ENCODE measurements at regions not wholly inside any gene's neighbourhood (a gene's known extent, or its start where the extent isn't known, plus 50 kb on each side); places are given as distances from the start of the nearest gene placed in this dataset.

- ChIA-PET CTCF (no interaction called here), POLR2A (no interaction called here)
- intact Hi-C loops (cut with micrococcal nuclease) = no loop called here
- DNase-seq = no peak
- no peaks in the 10 kb centered on the region for H3K36me3 Mint-ChIP-seq (ENCODE audit: low read depth)
- TF ChIP-seq, protein P1, sequence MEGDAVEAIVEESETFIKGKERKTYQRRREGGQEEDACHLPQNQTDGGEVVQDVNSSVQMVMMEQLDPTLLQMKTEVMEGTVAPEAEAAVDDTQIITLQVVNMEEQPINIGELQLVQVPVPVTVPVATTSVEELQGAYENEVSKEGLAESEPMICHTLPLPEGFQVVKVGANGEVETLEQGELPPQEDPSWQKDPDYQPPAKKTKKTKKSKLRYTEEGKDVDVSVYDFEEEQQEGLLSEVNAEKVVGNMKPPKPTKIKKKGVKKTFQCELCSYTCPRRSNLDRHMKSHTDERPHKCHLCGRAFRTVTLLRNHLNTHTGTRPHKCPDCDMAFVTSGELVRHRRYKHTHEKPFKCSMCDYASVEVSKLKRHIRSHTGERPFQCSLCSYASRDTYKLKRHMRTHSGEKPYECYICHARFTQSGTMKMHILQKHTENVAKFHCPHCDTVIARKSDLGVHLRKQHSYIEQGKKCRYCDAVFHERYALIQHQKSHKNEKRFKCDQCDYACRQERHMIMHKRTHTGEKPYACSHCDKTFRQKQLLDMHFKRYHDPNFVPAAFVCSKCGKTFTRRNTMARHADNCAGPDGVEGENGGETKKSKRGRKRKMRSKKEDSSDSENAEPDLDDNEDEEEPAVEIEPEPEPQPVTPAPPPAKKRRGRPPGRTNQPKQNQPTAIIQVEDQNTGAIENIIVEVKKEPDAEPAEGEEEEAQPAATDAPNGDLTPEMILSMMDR (IDR thresholded peaks at IDR 0.05) = no peak
- no peaks in the 10 kb centered on the region for H3K4me1 Mint-ChIP-seq
- H3K27me3 Mint-ChIP-seq = no peaks in the 10 kb centered on the region
- H3K9me3 Mint-ChIP-seq = peaks cover 6% of the 10 kb centered on the region
- no peak for ATAC-seq (ENCODE audit: low read depth)
- H3K27ac Mint-ChIP-seq = no peak overlapping the region
- no peak overlapping the region for H3K4me3 Mint-ChIP-seq
Observed at GRCh38 chr10:56763090-56763489, 402.0 kb upstream of the ZWINT start.

DNA sequence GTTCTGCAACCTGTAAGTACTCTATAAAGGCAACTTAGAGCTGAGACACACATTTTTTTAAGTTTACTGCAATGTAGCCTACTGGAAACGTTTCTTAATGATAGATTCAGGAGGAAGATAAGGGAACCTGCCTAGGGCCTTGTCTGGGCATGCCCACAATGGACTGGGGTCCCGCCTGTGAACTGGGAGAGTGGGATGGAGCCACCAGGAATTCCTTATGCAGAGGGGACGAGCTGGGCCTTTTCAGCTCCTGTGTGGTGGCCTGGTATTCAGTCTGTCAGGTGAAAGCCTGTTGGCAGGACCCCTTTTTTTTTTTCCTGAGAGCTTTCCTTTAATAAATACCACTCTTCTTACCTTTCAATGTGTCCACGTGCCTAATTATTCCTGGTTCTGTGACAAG is 384.4 kb upstream of the ZWINT start:
- H3K4me3 Mint-ChIP-seq = no peak overlapping the region
- no peak for DNase-seq
- peaks cover 3% of the 10 kb centered on the region for H3K9me3 Mint-ChIP-seq
- no peaks in the 10 kb centered on the region for H3K36me3 Mint-ChIP-seq (ENCODE audit: low read depth)
- ChIA-PET POLR2A (no interaction called here), CTCF (no interaction called here)
- intact Hi-C loops (cut with micrococcal nuclease) = no loop called here
- no peak overlapping the region for H3K27ac Mint-ChIP-seq
- TF ChIP-seq, protein P1 (IDR thresholded peaks at IDR 0.05) = no peak
- no peaks in the 10 kb centered on the region for H3K4me1 Mint-ChIP-seq
- H3K27me3 Mint-ChIP-seq = no peaks in the 10 kb centered on the region
- ATAC-seq (ENCODE audit: low read depth) = no peak

DNA sequence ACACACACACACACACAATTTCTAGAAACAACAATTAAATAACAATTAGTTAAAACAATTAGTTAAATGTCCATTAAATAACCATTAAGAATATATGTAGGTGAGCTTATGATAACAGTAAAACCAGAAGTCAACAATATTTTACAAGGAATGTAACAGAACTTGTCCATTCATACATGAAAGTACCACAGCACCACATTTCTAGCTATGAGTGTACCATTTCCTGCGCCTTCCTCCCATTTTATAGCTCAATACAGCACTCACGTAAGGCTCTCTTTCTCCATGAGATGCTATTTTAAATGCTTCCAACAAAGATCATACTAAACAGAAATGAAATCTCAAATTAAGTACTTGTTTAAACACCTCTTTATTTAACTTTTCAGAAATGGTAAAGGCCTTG is 367.3 kb upstream of the ZWINT start:
- intact Hi-C loops (cut with micrococcal nuclease) = no loop called here
- ChIA-PET POLR2A (no interaction called here), CTCF (no interaction called here)
- ATAC-seq (ENCODE audit: low read depth) (no peak), DNase-seq (no peak)
- no peaks in the 10 kb centered on the region for H3K27me3 Mint-ChIP-seq
- no peaks in the 10 kb centered on the region for H3K4me1 Mint-ChIP-seq
- no peak overlapping the region for H3K27ac Mint-ChIP-seq
- H3K9me3 Mint-ChIP-seq = peaks cover 4% of the 10 kb centered on the region
- no peak overlapping the region for H3K4me3 Mint-ChIP-seq
- TF ChIP-seq, protein P1 (IDR thresholded peaks at IDR 0.05) = no peak
- no peaks in the 10 kb centered on the region for H3K36me3 Mint-ChIP-seq (ENCODE audit: low read depth)

DNA sequence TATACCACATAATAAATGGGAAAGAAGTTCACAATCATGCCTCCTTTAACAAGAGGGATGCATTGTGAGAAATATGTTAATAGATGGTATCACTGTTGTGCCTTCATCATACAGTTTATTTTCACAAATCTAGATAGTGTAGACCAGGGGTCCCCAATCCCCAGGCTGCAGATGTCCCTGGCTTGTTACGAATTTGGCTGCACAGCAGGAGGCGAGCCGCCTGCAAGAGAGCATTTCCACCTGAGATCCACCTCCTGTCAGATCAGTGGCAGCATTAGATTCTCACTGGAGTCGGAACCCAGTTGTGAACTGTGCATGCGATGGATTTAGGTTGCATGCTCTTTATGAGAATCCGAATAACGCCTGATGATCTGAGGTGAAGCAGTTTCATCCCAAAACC is 361.9 kb upstream of the ZWINT start:
- DNase-seq (no peak), ATAC-seq (ENCODE audit: low read depth) (no peak)
- Mint-ChIP-seq H3K4me1 (no peaks in the 10 kb centered on the region), H3K36me3 (ENCODE audit: low read depth) (no peaks in the 10 kb centered on the region), H3K27me3 (no peaks in the 10 kb centered on the region), H3K4me3 (no peak overlapping the region), H3K27ac (no peak overlapping the region), H3K9me3 (no peaks in the 10 kb centered on the region)
- ChIA-PET CTCF (no interaction called here), POLR2A (no interaction called here)
- TF ChIP-seq, protein P1 (IDR thresholded peaks at IDR 0.05) = no peak
- intact Hi-C loops (cut with micrococcal nuclease) = no loop called here

- Mint-ChIP-seq H3K9me3 (no peaks in the 10 kb centered on the region), H3K4me1 (no peaks in the 10 kb centered on the region), H3K27me3 (no peaks in the 10 kb centered on the region), H3K27ac (no peak overlapping the region), H3K36me3 (ENCODE audit: low read depth) (no peaks in the 10 kb centered on the region), H3K4me3 (no peak overlapping the region)
- CTCF ChIA-PET = no interaction called here
- POLR2A ChIA-PET = no interaction called here
- TF ChIP-seq, protein P1 (IDR thresholded peaks at IDR 0.05) = no peak
- no peak for ATAC-seq (ENCODE audit: low read depth)
- no peak for DNase-seq
- intact Hi-C loops (cut with micrococcal nuclease) = no loop called here
Observed at GRCh38 chr10:56715262-56715661, 354.2 kb upstream of the ZWINT start.

Measured in activated B cell treated with CpG ODN at 0.5 μM for 24 hours (primary cell).